Osteocyte (in vitro differentiated cells): ENCODE measurements at regions not wholly inside any gene's neighbourhood (a gene's known extent, or its start where the extent isn't known, plus 50 kb on each side); places are given as distances from the start of the nearest gene placed in this dataset.

Experiments used
- DNase-seq: peaks from one replicate; pipeline ENCODE4 v3.0.0; 2021; ENCODE audit warnings: mixed read lengths; ENCODE audit not compliant: unreplicated experiment; ENCODE audit errors: extremely low spot score
- H3K27ac Mint-ChIP-seq: one replicate; pipeline ENCODE4 v1.8.0; 2021; ENCODE audit warnings: mild to moderate bottlenecking, mixed read lengths; ENCODE audit not compliant: unreplicated experiment
- H3K27me3 Mint-ChIP-seq: one replicate; pipeline ENCODE4 v1.8.0; 2021; ENCODE audit warnings: mixed read lengths; ENCODE audit not compliant: unreplicated experiment
- H3K36me3 Mint-ChIP-seq: one replicate; pipeline ENCODE4 v1.8.0; 2021; ENCODE audit warnings: mixed read lengths; ENCODE audit not compliant: unreplicated experiment
- H3K4me1 Mint-ChIP-seq: one replicate; pipeline ENCODE4 v1.8.0; 2021; ENCODE audit warnings: mixed read lengths; ENCODE audit not compliant: unreplicated experiment
- H3K4me3 Mint-ChIP-seq: one replicate; pipeline ENCODE4 v1.8.0; 2021; ENCODE audit warnings: mild to moderate bottlenecking, moderate library complexity, mixed read lengths; ENCODE audit not compliant: unreplicated experiment
- H3K9me3 Mint-ChIP-seq: one replicate; pipeline ENCODE4 v1.8.0; 2021; ENCODE audit warnings: mixed read lengths; ENCODE audit not compliant: unreplicated experiment
- TF ChIP-seq, protein P1 (sequence below): fragments of 200-600 bp; sonication (generic); IDR thresholded peaks from 2 replicates; pipeline ENCODE4 v1.5.0; 2021; ENCODE audit warnings: antibody characterized with exemption, mild to moderate bottlenecking, moderate library complexity

DNA sequence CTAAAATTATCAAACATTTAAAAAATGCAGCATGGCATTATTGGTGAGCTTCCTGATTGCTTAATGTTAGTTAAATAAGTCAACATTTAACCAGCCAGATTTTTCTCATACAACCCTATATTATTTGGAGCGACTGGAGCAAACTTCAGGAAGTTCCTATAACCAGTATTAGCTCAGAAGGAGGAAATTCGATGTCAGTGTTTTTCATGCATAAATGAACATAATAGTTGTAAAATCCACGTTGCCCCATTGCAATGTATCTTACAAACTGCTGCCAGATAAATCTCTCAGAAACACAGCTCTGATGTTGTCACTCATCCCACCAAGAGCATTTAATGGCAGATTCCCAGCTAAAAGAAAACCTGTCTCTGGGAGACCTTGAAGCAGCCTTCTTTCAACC is 278.5 kb downstream of the CASP12 start:
- Mint-ChIP-seq H3K4me1 (peaks cover 9% of the 10 kb centered on the region), H3K36me3 (no peaks in the 10 kb centered on the region), H3K4me3 (no peak overlapping the region), H3K9me3 (peaks cover 9% of the 10 kb centered on the region), H3K27me3 (no peaks in the 10 kb centered on the region), H3K27ac (no peak overlapping the region)
- TF ChIP-seq, protein P1, sequence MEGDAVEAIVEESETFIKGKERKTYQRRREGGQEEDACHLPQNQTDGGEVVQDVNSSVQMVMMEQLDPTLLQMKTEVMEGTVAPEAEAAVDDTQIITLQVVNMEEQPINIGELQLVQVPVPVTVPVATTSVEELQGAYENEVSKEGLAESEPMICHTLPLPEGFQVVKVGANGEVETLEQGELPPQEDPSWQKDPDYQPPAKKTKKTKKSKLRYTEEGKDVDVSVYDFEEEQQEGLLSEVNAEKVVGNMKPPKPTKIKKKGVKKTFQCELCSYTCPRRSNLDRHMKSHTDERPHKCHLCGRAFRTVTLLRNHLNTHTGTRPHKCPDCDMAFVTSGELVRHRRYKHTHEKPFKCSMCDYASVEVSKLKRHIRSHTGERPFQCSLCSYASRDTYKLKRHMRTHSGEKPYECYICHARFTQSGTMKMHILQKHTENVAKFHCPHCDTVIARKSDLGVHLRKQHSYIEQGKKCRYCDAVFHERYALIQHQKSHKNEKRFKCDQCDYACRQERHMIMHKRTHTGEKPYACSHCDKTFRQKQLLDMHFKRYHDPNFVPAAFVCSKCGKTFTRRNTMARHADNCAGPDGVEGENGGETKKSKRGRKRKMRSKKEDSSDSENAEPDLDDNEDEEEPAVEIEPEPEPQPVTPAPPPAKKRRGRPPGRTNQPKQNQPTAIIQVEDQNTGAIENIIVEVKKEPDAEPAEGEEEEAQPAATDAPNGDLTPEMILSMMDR = no peak
- no peak for DNase-seq

DNA sequence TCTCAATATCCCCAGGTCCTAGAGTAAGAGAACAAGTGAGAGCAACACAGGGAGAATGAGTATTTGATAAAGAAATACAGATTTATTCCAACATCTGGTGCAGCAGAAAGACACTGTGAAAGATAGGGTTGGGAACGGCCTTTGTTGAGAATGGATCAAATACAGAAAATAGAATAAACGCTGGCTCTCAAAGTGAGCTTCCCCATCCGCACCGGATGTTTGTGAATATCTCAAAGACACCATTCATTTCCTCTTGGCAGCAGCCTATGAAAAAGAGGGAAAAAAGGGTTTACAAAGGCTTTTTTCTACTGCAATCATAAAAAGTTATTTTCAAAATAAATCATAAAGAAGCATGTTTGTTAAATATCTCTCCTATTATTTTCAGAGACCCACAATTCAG is 279.3 kb downstream of the CASP12 start:
- peaks cover 9% of the 10 kb centered on the region for H3K9me3 Mint-ChIP-seq
- H3K27me3 Mint-ChIP-seq = no peaks in the 10 kb centered on the region
- peaks cover 9% of the 10 kb centered on the region for H3K4me1 Mint-ChIP-seq
- H3K27ac Mint-ChIP-seq = no peak overlapping the region
- no peak for DNase-seq
- H3K4me3 Mint-ChIP-seq = no peak overlapping the region
- no peaks in the 10 kb centered on the region for H3K36me3 Mint-ChIP-seq
- TF ChIP-seq, protein P1 = no peak

DNA sequence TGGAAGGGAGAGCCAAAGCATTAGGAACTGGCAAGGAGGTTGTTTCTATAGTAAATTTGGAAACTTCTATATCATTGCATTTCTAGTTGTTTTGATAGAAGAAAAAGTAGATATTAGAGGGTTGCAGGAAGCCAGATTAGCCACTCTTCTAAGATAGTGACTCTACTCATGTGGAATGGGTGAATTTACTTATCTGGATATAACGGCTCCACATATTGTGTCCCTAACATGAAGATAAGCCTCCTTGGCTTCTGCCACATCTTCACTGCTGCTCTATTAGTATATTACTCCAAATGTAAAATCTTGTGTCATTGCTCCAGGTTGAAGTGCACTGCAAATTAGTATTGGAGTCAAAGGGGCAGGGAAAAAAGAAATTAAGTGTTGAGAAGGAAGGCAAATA is 283.3 kb downstream of the CASP12 start:
- DNase-seq = no peak
- no peaks in the 10 kb centered on the region for H3K27me3 Mint-ChIP-seq
- peaks cover 9% of the 10 kb centered on the region for H3K9me3 Mint-ChIP-seq
- no peaks in the 10 kb centered on the region for H3K4me1 Mint-ChIP-seq
- TF ChIP-seq, protein P1 = no peak
- no peak overlapping the region for H3K27ac Mint-ChIP-seq
- H3K36me3 Mint-ChIP-seq = no peaks in the 10 kb centered on the region
- no peak overlapping the region for H3K4me3 Mint-ChIP-seq

DNA sequence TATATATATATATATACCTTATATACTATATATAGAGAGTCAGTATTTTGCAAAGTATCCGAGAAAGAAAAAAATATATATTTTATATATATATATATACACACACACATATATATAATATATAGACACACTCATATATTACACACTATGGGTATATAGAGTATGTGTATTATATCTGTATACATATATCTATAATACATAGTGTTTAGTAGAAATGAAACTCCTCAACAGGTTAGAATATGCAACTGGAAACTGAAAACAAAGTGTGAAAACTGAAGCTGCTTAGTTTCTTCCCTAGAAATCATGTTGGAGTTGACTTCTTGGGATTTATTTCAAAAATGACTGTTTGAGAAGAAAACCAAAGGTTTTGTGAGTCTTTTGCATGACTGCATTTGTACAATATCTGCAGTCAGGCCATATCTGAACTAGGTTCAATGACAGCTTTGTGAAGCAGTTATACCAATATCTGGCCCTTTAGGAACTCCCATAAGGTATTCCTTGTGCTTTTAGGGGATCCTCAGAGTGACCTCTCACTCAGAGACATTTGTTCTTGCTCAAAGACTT is 284.1 kb downstream of the CASP12 start:
- peaks cover 9% of the 10 kb centered on the region for H3K9me3 Mint-ChIP-seq
- H3K36me3 Mint-ChIP-seq = no peaks in the 10 kb centered on the region
- peaks cover 7% of the 10 kb centered on the region for H3K4me1 Mint-ChIP-seq
- H3K27ac Mint-ChIP-seq = no peak overlapping the region
- TF ChIP-seq, protein P1 = no peak
- no peaks in the 10 kb centered on the region for H3K27me3 Mint-ChIP-seq
- no peak for DNase-seq
- no peak overlapping the region for H3K4me3 Mint-ChIP-seq

DNA sequence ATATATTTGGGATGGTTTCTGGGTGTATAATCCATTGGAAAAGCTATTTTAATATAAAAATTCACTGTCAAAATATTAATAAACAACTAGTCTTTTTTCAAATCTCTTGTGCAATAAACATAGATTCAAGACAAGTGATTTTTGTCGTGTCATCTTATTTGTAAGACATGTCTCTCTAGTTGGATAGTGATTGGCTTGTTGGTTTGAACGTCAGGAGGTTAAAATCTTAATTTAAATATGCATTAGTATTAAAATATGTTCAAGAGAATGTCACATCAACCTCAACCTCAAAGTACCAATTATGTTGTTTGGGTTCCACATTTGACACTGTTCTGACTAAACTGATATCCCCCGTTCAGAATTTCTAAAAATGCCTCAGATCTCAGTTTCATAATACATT is 287.6 kb downstream of the CASP12 start:
- peaks cover 4% of the 10 kb centered on the region for H3K27me3 Mint-ChIP-seq
- DNase-seq = no peak
- H3K36me3 Mint-ChIP-seq = no peaks in the 10 kb centered on the region
- no peak overlapping the region for H3K27ac Mint-ChIP-seq
- H3K4me3 Mint-ChIP-seq = no peak overlapping the region
- TF ChIP-seq, protein P1 = no peak
- peaks cover 7% of the 10 kb centered on the region for H3K4me1 Mint-ChIP-seq
- H3K9me3 Mint-ChIP-seq = no peaks in the 10 kb centered on the region
